ENCODE measurements at regions not wholly inside any gene's neighbourhood (a gene's known extent, or its start where the extent isn't known, plus 50 kb on each side); places are given as distances from the start of the nearest gene placed in this dataset.
"Not testable (repeated sequence)": the region's sequence is repeated elsewhere in the genome, so short reads cannot be mapped to it uniquely, and the experiment has no call there.

DNA sequence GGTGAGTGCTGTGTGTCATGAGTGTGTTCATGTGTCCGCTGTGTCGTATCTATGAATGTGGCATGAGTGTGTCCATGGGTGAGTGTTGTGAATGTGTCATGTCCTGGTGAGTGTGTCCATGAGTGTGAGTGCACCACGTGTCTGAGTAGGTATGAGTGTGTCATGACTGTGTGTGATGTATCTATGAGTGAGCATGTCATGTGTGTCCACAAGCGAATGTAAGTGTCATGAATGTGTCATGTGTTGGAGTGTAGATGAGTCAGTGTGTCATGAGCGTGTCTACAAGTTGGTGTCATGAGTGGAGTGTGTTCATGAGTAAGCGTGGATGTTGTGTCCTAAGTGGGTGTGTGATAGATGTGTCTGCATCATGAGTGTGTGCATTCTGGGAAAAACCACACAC is 129.4 kb downstream of the TUBA3C start:
- H3K4me3 ChIP-seq (ENCODE audit: low read depth, low read length), result no peak overlapping the region
- DNase-seq (ENCODE audit: low read depth), result no peak
- no peak for TF ChIP-seq CTCF (IDR thresholded peaks at IDR 0.05; ENCODE audit: insufficient read depth, low read depth, low read length)

- TF ChIP-seq CTCF (IDR thresholded peaks at IDR 0.05; ENCODE audit: insufficient read depth, low read depth, low read length), result no peak
- DNase-seq (ENCODE audit: low read depth), result no peak
These were observed 130.7 kb downstream of the TUBA3C start for GRCh38 chr13:19050901-19051300.

GRCh38 chr13:19049624-19050023 is 132.0 kb downstream of the TUBA3C start:
- H3K4me3 ChIP-seq (ENCODE audit: low read depth, low read length); DNase-seq (ENCODE audit: low read depth): not testable (repeated sequence)

More at GRCh38 chr13:19050901-19051300, 130.7 kb downstream of the TUBA3C start:
- no peak overlapping the region for H3K4me3 ChIP-seq (ENCODE audit: low read depth, low read length)

- DNase-seq (ENCODE audit: low read depth), result no peak
- no peak overlapping the region for H3K4me3 ChIP-seq (ENCODE audit: low read depth, low read length)
- TF ChIP-seq CTCF (IDR thresholded peaks at IDR 0.05; ENCODE audit: insufficient read depth, low read depth, low read length), result no peak
These were observed 133.2 kb downstream of the TUBA3C start for GRCh38 chr13:19048381-19048780.

DNA sequence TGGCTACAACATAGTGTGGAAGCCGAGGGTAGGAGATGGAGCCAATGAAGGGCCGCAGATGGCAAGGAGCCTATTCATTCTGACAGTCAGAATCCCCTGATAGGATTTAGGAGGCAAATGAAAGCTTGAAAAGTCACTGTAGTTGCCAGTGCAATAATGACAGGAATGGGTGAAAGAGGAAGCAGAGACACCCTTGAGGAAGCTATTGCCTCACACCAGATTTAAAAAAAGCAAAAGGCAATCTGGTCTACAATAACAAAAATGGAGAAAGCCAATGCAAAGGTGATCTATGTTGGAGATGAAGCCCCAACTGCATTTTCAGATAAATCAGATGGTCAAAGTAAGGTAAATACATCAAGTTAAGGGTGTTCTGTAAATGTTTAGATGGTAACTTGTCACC is 158.5 kb downstream of the TUBA3C start:
- no peak for DNase-seq (ENCODE audit: low read depth)
- H3K4me3 ChIP-seq (ENCODE audit: low read depth, low read length), result no peak overlapping the region
- no peak for TF ChIP-seq CTCF (IDR thresholded peaks at IDR 0.05; ENCODE audit: insufficient read depth, low read depth, low read length)

DNA sequence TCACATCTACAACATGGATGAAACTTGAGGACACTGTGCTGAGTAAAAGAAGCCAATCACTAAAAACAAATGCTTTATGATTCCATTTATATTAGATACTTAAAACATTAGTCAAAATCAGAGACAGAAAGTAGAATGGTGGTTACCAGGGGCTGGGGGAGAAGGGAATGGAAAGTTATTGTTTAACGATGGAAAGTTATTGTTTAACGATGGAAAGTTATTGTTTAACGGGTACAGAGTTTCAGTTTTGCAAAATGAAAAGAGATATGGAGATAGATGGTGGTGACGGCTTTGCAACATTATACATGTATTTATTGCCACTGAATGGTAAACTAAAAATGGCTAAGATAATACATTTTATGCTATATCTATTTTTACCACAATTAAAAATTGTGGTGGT is 160.6 kb downstream of the TUBA3C start:
- TF ChIP-seq CTCF (IDR thresholded peaks at IDR 0.05; ENCODE audit: insufficient read depth, low read depth, low read length), result no peak
- H3K4me3 ChIP-seq (ENCODE audit: low read depth, low read length), result no peak overlapping the region
- DNase-seq (ENCODE audit: low read depth), result no peak

DNA sequence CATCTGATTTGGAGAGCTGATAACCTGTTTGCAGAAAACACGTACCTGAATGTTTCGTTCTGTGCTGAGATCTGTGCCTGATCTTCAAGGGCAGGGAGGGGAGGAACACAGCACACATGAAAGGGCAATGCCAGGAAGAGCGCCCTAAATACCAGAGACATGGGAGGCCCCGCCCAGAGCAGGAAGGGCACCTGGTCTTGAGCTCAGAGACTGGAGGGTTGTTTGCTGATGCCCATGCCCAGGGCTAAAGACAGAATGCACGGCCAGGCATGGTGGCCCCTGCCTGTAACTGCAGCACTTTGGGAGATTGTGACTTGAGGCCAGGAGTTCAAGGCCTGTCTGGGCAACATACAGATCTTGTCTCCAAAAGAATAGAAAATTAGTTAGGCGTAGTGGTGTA is 183.2 kb downstream of the TUBA3C start:
- no peak overlapping the region for H3K4me3 ChIP-seq (ENCODE audit: low read depth, low read length)
- DNase-seq (ENCODE audit: low read depth), result no peak
- no peak for TF ChIP-seq CTCF (IDR thresholded peaks at IDR 0.05; ENCODE audit: insufficient read depth, low read depth, low read length)

All from fibroblast of villous mesenchyme (primary cell).